ENCODE measurements at regions not wholly inside any gene's neighbourhood (a gene's known extent, or its start where the extent isn't known, plus 50 kb on each side); places are given as distances from the start of the nearest gene placed in this dataset.

GRCh38 chr9:10928372-10928771 is 315.6 kb upstream of the PTPRD start:
- TF ChIP-seq GATA2 (IDR thresholded peaks at IDR 0.05; ENCODE audit: low read depth, low read length) (no peak), GATA3 (IDR thresholded peaks at IDR 0.05; ENCODE audit: low read depth, low read length) (no peak)
